Upper lobe of left lung (tissue), 4 donors: ENCODE measurements at regions not wholly inside any gene's neighbourhood (a gene's known extent, or its start where the extent isn't known, plus 50 kb on each side); places are given as distances from the start of the nearest gene placed in this dataset.

ENCODE experiments used
- CTCF ChIP-seq, 6 experiments: fragments of 450-650 bp in 4 of 6; fragments of 200-600 bp in 2 of 6; sonication (generic) in 2 of 6; IDR thresholded peaks; one replicate each; pipeline ENCODE4 v1.5.1; 2016 to 2019; ENCODE audit warnings: antibody characterized with exemption in 6 of 6
- EP300 ChIP-seq, 4 donors: sonication (generic); formaldehyde crosslinking; IDR thresholded peaks; one replicate each; pipeline ENCODE4 v1.5.1; 2017; ENCODE audit warnings: antibody characterized with exemption in 4 of 4, control low read depth in 2 of 4
- POLR2A ChIP-seq, 4 donors: fragments of 450-650 bp; IDR thresholded peaks; one replicate each; pipeline ENCODE4 v1.5.1; 2016 to 2017; ENCODE audit warnings: antibody characterized with exemption in 4 of 4, mild to moderate bottlenecking in 2 of 4
- POLR2AphosphoS5 ChIP-seq, 2 donors: sonication (generic); formaldehyde crosslinking; IDR thresholded peaks; one replicate each; pipeline ENCODE4 v1.5.1; 2017; ENCODE audit warnings: antibody characterized with exemption in 2 of 2

GRCh38 chr4:81350040-81350439, 121.7 kb downstream of the RASGEF1B start:
- TF ChIP-seq POLR2A (IDR thresholded peaks at IDR 0.05) (no peak), CTCF (IDR thresholded peaks at IDR 0.05) (no peak), POLR2AphosphoS5 (IDR thresholded peaks at IDR 0.05) (no peak), EP300 (IDR thresholded peaks at IDR 0.05) (no peak)
